ENCODE measurements at regions not wholly inside any gene's neighbourhood (a gene's known extent, or its start where the extent isn't known, plus 50 kb on each side); places are given as distances from the start of the nearest gene placed in this dataset.
"Not testable (repeated sequence)": the region's sequence is repeated elsewhere in the genome, so short reads cannot be mapped to it uniquely, and the experiment has no call there.

DNA sequence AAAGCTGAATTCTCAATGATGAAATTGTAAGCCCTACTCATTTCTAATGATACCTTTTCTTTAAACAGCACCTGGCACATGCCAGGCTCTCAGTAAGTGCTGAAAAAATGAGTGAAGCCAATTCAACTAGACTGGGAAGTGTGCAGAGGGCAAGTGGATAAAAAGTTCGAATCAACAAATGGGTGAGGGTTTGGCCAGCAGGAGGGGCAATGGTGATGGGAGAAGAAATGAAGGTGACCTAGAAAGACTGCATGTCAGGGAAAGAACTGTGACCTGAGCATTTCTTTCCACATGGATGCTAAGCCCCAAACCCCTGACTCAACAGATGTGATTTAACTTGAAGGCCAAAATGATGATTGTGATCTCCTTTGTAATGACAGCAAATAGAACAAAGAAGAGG, 54.6 kb downstream of the DKK1 start:
- no peak for DNase-seq (ENCODE audit: low read depth)

DNA sequence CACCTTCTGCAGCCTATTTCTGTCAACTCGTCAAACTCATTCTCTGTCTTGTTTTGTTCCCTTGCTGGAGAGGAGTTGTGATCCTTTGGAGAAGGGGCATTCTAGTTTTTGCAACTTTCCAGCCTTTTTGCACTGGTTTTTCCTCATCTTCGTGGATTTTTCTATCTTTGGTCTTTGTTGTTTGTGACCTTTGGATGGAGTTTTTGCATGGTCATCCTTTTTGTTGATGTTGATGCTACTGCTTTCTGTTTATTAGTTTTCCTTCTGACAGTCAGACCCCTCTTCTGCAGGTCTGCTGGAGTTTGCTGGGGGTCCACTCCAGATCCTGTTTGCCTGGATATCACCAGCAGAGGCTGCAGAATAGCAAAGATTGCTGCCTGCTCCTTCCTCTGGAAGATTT, 60.1 kb downstream of the DKK1 start:
- DNase-seq (ENCODE audit: low read depth): not testable (repeated sequence)

DNA sequence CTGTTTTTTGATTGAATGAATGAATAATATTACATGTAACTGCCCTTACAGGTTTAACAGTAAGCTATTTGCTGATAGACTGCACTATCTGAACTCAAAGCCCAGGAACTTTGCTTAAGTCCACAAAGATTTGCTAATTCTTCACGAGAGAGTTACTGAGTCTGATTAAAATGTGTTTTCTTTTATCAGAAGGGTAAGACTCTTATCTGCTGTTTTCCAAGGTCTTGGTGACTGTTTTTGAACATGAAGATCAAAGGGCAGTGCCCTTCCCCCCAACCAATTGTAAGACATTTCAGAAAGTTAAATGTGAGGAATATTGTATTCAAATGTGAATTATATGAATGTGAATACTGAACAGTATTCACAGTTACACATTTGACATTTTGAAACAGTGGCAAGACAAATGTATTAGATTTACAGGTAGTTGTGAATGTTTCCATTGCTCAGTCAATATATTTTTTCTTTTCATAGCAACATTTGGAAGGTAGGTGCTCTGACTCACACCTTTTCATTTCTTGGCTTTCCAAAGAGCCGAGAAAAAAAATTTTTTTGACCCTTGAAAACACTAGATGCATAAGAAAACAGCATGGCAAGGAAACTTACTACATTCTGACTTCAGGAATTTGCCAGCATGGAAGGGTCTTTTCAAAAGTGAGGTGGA, 62.7 kb downstream of the DKK1 start:
- no peak for DNase-seq (ENCODE audit: low read depth)

DNA sequence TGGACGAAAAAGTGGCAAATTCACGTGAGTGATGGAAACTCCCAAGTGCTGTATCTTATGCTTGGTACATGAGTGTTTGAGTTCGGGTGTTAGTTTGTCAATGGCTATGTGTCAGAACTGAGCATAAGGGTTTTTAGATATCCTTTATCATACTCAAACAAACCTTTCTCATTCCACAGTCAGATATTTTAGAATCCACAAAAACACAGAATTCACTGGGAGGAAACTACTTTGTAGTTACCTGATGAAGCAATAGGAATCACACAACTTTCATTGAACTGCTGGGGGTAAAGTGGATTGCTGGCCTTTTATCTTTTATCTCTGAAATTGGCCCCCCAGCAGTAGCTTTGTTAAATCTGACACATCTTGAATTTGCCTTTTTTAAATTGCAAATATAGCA, 64.0 kb downstream of the DKK1 start:
- DNase-seq (ENCODE audit: low read depth): no peak

DNA sequence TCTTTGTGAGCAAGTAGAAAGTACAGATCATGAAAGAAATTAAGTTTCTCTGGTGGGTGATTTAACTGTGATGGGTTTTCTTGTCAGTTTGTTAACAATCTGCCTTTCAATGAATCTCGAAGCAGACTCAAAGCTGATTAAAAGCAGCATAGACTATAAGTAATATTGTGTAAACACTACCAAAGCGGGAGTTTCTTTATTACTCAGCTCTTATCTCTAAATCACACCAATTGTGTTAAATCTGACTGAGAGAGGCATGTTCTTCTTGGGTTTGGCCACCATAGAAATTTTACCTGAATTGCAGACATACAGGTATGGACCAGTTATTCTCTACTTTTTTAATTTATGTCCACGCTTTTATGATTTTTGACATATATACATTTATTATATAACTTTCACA, 65.2 kb downstream of the DKK1 start:
- no peak for DNase-seq (ENCODE audit: low read depth)

DNA sequence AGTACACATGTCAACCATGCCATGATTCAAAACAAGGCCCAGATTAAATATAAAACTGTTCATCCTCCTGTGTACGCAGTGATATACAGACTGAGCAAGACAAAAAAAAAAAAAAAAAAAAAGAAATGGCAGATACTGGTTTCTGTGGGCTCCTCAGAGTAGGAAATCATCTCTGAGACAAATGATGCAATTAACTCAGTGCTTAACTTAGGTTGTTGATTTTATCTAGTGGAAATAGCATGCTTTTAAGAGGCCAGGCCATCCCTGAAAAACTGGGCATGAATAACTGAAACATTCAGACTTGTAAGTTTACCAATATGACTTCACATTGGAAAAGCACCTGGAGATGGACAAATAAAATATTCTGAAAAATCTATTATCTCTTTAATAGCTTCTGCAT, 69.0 kb downstream of the DKK1 start:
- DNase-seq (ENCODE audit: low read depth): no peak

DNA sequence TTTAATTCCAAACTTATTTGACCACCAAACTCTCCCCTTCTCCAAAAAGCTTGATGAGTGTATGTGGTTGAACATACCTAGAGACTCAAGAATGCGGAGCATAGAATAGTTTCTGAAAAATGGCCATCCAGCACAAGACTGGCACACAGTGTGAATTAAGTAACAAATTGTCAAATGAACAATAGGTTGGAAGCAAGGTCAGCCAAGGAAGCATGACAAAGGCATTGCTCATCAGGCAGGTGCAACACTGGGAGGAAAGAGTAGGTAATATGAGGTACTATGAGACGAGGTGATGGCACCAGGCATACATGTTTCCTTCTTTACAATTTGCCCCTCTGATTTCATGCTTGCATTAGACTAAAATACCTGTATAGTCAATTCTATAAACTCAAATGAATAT, 73.7 kb downstream of the DKK1 start:
- DNase-seq (ENCODE audit: low read depth): no peak

DNA sequence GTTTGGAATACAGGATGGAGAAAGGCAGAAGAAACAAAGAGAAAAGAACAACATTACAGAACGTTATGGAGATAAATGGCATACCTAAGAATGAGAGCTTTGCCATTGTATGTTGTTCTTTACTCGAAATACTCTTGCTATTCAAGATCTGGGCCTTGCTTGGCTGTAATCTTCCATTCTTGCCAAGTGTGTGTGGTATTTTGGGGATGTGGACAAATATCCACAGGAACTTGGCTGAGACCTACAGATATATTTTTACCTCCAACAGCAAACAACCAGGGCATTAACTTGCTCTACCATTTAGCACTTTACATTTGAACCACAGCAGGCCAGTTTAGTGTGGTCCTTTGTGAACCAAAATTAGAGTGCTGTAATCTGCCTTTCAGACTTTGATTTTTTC, 76.3 kb downstream of the DKK1 start:
- DNase-seq (ENCODE audit: low read depth): peak; percentile 11

DNA sequence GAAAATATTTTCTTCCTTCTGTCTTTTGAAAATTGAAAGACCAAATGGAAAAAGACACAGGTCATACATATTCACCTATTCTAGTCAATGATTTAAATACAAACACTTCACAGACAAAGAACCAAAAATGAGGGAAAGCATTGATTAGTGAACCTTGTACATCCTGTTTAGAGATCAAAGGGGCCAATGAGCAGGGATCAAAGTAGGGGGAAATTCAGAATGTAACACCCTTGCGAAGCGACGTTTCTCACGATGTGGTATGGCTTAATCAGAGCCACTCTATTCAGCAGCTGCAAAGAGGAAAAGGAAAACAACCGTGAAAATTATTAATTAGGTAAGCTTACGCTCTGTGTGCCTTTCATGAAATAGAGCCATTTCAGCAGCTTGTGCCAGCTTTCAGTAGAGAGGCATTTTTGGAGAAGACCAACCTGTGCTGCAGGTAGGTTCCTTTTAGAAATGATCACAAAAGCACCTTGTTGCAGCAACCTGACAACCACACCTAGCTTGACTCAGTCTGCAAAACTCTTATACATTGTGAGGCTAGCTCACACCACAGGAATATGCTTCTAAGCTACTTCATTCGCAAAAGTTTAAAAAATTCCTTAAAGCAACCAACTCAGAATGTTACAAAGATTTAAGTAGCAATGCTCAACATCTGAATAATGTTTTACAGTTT, 78.0 kb downstream of the DKK1 start:
- DNase-seq (ENCODE audit: low read depth): no peak

DNA sequence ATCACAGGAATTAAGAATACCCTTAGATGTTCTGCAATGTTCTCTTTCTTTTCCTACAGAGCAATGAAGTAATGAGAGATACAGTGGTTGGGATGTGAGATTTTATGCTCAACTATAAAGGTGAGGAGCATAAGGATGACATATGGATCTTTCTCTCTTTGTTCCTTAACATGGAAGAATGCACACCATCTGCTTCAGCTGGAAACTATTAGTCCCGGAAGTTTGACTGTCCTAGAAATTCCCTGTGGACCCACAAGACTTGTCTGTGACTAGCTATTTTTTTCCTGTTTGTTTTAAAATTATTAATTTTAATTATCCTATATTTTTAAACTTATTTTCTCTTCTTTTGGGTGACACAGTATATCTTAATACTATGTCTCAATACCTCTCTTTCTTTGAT, 80.2 kb downstream of the DKK1 start:
- peak; percentile 4 for DNase-seq (ENCODE audit: low read depth)

DNA sequence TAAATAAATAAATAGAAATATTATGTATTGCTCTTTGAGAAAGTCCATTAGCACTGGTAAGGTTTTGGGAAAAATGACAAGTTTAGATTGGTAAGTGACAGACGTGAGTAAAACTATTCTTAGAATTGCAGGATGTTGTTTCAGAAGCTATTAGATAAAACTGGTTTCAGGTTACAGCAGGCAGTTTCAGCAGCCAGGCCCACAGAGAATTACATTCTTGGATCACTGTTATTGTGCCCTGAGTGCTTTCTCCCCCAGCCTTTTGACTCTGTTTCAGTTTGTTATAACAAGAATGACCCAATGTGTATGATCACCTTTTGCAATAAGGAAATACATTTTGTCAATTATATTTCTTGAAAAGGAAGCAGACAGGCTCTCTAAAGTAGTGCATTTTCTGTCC, 86.5 kb downstream of the DKK1 start:
- peak; percentile 15 for DNase-seq (ENCODE audit: low read depth)

DNA sequence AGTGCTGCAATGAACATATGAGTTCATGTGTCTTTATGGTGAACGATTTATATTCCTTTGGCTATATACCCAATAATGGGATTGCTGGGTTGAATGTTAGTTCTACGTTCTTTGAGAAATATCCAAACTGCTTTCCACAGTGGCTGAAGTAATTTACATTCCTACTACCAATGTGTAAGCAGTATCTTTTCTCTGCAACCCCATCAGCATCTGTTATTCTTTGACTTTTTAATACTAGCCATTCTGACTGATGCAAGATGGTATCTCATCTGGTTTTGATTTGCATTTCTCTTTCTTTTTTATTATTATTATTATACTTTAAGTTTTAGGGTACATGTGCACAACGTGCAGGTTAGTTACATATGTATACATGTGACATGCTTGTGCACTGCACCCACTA, 89.7 kb downstream of the DKK1 start:
- not testable (repeated sequence) for DNase-seq (ENCODE audit: low read depth)

DNA sequence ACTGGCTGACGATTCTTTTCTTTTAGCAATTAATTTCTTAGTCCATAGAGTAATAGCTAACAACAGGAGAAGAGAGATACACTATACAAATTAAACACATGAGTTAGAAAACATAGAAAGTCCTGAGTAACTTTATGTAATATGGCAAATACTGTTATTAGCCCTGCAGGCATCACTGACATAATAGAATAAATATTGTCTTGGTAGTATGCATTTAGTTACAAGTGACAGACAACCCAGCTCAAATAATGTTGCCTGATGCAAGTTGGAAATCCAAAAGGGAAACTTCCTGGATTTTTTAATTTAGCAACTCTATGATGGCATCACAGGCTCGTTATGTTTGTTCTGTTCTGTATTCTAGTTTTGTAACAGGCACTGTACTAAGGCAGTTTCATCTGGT, 95.1 kb downstream of the DKK1 start:
- DNase-seq (ENCODE audit: low read depth): no peak

DNA sequence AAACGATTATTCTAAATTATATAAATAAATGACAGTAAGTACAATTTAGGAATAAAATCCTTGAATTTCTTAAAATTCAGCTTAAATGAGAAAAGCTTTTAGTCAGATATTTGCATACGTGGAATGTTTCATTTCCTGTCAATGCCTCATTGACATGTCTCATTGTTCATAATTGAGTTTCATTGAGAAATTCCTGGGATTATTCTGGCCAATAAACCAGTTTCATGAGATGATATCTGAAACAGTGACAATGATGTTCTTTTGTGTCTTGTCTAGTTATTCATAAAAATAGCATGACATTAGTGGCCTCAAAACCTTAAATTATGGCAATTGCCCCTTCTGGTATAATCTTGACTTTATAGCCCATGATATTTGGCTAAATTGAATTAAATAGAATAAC, 95.8 kb downstream of the DKK1 start:
- no peak for DNase-seq (ENCODE audit: low read depth)

DNA sequence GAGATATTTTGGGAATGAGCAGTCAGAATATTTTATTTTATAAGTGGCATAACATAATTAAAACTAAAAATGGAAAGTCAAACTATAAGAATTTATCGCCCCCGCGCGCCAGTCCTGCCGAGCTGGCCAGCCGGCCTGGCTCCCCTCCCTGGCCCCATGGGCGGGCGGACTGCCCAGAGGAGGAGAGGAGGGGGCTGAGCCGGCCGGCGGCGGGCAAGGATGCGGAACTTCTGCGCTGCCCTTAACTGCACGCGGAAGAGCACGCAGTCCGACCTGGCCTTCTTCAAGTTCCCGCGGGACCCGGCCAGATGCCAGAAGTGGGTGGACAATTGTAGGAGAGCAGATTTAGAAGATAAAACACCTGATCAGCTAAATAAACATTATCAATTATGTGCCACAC, 96.8 kb downstream of the DKK1 start:
- no peak for DNase-seq (ENCODE audit: low read depth)

DNA sequence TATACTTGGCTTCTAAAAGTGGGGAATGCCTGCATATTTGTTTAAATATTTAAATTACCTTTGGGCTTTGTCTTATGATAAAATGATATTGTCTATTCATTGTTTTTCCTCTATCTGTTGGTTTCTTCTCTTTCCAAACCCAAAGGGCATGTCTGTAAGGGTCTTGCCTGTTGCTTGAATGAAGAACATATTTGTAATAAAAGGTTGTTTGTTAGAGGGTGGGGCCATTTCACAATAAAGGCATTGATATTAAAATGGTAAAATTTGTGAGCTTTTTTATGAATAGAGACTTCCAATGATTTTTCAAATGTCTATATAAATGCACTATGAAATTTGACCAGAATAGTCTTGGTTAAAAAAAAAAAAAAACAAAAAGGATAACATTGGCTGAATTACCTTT, 105.2 kb downstream of the DKK1 start:
- no peak for DNase-seq (ENCODE audit: low read depth)

DNA sequence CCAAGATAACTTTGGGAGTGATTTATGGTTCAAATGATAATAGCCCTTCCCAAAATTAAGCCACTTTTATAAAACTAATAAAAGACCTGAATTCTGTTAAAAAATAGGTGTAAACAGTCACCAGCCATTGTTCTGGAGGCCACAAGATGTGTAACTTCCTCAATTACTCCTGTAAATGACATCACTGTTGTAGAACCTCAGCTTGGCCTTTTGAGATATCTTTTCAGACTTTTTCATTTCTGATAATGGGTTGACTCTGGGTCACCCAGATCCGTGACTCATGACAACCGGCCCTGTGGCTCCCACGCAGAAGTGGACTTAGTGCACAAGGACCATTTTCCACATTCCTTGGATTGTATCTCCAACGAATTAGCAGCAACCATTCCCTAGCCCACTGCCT, 106.6 kb downstream of the DKK1 start:
- DNase-seq (ENCODE audit: low read depth): peak; percentile 31

DNA sequence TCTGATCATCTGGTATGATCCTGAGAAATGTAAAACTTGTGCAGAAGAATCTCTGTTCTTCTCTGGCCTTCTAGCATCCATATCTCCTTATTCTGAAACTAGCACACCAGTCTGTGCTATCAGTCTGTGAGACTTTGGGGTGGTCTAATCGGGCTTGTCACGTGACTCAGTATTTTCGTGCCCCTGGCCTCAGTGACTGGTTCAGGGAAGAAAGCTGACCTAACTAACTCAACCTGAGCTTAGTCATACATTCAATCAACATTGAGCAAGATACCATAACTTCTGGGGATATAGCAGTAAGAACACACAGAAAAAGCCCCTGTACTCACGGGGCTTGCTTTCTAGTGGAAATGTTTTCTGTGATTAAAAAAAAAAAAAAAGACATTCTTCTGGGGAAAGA, 109.3 kb downstream of the DKK1 start:
- DNase-seq (ENCODE audit: low read depth): no peak

DNA sequence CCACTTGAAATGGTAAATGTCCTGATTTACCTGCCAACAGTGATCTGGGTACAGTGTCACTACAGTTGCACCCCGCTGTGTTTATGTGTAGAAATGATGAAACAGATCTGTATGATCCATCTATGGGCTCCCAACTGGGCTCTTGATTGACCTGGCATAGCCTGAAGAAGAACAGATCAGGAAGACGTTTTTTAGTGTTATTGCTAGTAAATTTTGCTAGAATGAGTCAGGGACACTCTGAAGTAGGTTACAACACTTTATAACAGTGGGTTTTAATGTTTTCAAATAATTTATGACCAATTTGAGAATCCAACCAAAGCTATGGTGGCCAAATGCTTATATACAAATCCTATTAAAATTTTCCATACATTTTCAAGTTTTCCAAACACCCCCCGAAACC, 110.3 kb downstream of the DKK1 start:
- no peak for DNase-seq (ENCODE audit: low read depth)

DNA sequence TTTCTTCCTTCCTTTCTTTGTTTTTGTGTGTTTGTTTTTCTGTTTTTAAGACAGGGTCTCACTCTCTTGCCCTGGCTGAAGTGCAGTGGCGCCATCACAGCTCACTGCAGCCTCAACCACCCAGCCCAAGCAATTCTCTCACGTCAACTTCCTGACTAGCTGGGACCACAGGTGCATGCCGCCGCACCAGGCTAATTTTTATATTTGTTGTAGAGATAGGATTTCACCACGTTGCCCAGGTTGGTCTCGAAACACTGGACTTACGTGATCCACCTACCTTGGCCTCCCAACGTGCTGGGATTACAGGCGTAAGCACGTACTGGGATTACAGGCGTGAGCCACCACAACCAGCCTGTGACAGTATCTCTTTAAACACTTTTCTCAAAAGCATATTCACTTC, 120.7 kb downstream of the DKK1 start:
- no peak for DNase-seq (ENCODE audit: low read depth)

DNA sequence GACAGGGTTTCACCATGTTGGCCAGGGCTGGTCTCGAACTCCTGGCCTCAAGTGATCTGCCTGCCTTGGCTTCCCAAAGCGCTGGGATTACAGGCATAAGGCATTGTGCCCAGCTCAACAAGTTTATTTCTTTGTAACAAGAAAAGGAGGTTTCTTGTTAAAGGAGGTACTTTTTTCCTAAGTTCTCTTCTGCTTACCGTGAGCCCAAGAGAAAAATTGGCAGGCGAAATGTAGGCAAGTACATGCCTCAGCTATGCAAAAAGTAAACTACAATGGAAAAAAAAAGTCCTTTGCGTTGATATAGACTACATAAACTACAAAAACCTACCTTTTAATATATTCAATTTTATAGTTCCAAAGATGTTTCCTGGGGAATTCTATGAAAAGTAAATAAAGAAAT, 122.6 kb downstream of the DKK1 start:
- DNase-seq (ENCODE audit: low read depth): no peak

DNA sequence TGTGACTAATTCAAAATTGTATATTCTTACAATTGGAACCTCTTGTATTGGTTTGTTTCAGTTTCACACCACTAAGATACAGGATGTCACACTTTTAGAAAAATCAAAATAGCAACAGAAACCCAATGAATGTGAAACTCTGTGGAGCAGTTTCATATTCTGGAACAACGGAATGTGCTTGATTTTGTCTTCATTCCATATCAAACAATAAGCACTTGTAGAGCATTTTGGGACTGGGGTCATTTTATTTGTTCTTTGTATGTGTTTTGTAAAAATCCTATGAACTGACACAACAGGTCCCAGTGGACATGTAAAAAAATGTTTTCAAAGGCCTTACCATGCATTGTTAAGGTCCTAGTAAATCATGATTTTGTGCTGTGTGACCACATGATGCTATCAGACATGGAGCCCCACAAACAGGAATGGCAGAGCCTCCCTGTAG, 123.1 kb downstream of the DKK1 start:
- DNase-seq (ENCODE audit: low read depth): no peak

DNA sequence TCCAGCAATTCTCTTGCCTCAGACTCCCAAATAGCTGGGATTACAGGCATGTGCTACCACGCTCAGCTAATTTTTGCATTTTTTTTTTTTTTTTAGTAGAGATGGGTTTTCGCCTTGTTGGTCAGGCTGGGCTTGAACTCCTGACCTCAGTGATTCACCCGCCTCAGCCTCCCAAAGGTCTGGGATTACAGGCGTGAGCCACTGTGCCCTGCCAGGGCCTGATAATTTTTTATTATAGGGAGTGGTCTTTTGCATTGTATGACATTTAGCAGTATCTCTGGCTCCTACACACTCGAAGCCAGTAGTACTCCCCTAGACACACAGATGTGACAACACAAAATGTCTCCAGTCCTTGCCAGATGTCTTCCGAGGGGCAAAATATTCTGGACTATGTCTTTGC, 124.0 kb downstream of the DKK1 start:
- DNase-seq (ENCODE audit: low read depth): no peak
